ENCODE measurements at regions not wholly inside any gene's neighbourhood (a gene's known extent, or its start where the extent isn't known, plus 50 kb on each side); places are given as distances from the start of the nearest gene placed in this dataset.
"Not testable (repeated sequence)": the region's sequence is repeated elsewhere in the genome, so short reads cannot be mapped to it uniquely, and the experiment has no call there.

DNA sequence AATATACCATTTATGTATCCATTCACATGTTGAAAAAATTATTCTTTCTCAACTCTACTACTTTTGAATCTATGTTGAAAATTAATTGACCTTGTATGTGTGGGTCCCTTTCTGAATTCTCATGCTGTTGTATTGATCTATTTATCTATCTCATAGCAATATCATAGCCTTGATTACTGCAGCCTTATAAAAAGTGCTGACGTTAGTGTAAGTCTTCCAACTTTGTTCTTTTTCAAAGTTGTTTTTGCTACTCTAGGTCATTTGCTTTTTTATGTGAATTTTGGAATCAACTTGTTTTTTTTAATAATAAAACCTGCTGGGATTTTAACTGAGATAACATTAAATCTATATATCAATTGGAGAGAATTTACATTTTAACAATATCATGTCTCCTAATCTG, 52.2 kb upstream of the PAX3 start:
- DNase-seq (ENCODE audit: low read depth) = no peak

DNA sequence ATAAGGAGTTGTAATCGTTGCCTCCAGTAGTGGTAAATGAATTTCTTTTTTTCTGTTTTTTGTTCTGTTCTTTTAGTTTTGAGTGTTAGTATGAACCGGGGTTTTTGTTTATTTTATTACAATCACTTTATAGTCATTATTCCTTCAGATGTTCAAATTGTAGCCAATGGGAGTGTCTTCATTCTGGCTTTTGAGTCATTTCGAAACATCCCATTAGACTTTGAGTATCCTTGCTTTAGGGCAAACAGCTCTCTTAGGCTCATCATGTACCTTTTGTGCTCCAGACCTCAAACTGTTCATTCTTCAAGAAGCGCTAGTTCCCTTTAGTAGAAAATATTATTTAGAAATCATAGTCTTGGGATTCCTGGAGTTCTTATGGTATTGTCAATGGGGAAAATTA, 54.2 kb upstream of the PAX3 start:
- DNase-seq (ENCODE audit: low read depth) = no peak

DNA sequence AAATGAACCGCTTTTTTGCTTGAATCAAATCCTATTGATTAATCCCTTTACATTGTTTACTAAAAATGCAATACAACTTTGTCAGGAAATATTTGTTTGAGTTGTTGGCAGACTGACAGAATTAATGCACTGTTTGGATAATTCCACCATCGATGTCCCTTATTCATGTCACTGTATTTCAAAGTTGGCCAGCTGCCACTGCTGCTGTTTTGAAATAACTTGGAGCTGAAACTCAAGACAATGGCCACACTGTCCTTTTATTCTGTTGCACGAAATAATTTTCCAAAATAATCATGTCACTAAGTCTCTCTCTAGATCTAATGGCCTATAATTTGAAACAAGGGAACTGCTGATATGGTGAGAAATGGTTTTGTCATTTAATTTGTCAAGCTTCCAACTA, 55.2 kb upstream of the PAX3 start:
- no peak for DNase-seq (ENCODE audit: low read depth)

DNA sequence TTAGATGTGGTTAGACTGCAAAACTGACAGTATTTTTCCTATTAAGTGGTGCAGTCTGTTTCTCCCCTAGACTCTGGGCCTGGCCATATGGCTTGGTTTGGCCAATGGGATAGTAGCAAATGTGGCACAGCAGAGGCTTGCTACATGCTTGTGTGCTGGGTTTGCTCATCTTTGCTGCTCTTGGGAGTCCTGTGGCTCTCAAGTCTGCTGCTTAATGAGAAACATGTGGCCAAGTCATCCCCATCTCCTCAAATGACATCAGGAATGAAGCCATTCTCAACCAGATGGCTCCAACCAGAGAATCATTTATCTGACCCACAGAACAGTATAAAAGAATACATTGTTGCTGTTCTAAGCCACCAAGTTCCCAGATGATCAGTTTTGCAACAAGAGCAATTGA, 57.1 kb upstream of the PAX3 start:
- no peak for DNase-seq (ENCODE audit: low read depth)

DNA sequence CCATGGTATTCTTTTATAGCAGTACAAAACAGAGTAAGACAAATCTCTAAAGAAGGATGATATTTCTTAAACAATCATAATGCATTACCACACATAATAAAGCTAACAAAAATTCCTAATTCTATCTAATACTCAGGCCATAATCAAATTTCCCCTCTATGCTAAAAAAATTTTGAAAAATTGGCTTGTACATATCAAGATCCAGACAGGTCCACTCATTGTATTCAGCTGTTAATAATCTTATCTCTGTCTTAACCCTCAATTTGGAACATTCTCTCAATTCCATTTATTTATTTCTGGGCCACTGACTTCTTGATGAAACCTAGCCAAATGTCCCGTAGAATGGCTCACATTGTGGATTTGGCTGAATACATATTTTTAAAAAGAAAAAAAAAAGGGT, 59.1 kb upstream of the PAX3 start:
- no peak for DNase-seq (ENCODE audit: low read depth)

DNA sequence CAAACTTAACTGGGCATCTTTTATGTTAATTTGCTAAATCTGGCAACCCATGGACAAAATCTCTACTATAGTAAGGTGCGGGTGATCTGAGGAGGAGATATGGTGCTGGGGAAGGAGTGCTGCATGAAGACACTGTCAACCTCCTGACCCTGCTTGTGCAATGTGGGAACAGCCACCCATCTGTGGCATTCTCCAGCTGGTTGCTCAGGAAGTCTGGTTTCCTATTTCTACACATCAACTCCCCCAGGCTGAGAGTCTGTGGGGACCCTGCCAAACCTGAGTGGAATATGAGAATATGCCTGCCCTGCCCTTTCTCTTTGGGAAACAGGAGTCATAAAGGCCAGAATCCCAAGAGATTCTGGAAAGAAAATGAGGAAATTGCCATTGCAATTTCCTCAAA, 60.1 kb upstream of the PAX3 start:
- DNase-seq (ENCODE audit: low read depth) = peak; percentile 70

DNA sequence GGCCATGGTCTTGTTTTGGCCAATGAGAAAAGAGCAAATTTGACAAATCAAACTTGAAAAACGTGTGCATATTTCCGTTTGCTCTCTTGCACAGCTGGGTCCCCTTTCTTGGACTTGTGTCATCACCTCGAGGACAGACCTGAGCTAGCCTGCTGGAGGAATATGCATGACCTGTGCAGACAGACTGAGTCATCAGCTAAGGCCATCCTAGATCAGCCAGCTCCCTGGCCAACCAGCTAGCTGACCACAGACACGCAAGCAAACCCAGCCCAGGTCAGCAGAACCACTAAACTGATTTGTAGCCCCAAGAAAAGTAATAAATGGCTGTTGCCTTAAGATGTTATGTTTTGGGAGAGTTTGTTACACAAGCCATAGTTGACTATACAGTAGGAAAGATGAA, 61.3 kb upstream of the PAX3 start:
- peak; percentile 27 for DNase-seq (ENCODE audit: low read depth)

DNA sequence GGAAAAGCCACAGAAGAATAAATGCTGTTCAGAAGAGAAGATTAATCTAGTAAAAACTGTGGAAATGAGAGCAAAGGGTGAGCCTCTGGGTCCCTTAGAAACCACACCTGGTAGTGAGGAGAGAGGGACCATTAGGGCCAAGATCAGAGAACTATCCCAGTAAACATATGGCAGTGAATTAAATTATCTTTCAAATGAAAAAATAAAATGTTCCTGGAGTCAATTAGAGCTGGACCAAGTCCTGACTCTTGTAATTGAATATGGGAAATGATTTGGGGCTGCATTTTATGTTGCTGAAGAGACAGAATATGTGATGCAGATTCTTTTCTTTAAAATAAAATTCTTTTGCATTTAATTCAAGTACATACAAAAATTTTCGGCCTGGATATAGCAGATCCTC, 62.2 kb upstream of the PAX3 start:
- DNase-seq (ENCODE audit: low read depth) = no peak

DNA sequence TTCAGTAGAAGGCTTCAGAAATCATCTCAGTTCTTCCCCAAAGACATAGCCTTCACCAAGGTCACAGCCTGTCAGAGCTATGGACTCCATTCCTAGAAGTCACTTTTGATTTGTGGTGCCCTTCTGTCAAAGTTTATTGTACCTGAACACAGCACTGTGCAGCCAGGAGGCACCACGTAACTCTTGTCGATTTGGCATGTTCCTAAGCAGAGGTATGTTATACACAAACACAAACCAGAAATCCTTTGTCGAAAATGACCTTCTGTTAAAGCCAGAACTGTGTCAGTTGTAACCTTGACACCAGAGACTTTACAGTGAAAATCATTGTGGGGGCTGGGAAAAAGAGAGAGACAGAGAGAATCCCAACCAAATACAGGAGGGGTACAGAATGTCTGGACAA, 62.6 kb upstream of the SGPP2 start:
- no peak for DNase-seq (ENCODE audit: low read depth)

DNA sequence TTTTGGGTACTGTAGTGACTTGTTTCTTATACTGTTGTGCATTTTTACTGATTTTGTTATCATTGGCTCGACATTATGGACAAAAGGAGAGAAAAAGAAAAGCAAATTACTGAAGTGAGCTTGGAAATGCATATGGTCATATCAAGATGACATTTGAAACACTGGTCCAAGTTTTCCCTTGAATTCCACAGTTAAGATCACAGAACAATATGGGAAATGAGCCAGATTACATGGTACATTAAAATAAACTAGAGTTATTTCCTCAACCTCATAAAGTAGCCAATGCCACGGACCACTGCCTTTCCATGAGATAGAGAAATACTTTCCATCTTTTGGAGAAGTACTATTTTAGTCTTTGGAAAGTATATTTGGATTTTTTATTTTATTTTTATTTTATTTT, 62.0 kb upstream of the SGPP2 start:
- DNase-seq (ENCODE audit: low read depth) = no peak

DNA sequence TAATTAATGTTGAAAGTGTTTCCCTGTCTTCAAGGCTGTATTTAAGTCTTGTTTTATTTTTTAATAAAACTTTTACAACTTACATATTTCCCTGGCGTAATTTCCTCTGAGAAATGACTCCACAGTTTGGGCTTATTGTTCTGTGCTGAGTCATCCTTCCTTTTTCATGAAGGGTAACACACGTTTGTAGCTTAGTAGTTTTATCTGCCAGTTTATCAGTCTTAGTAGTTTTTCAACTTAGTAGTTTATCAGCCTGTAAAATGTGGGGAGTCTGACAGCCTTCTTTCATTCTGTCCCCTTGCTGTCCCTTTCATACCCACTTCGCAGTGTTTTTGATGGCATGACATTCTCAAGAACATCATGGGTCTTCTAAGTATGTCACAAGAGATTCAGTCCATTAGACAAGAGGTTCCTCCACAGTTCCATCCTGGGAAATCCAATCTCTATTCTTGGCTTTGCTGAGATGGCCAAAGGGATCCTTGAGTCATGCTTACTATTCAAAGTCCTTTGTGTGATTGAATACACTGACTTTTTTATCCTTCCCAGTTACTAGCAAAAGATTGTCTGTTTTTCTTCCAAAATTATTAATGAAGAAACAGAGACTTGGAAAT, 60.0 kb upstream of the SGPP2 start:
- peak; percentile 37 for DNase-seq (ENCODE audit: low read depth)

DNA sequence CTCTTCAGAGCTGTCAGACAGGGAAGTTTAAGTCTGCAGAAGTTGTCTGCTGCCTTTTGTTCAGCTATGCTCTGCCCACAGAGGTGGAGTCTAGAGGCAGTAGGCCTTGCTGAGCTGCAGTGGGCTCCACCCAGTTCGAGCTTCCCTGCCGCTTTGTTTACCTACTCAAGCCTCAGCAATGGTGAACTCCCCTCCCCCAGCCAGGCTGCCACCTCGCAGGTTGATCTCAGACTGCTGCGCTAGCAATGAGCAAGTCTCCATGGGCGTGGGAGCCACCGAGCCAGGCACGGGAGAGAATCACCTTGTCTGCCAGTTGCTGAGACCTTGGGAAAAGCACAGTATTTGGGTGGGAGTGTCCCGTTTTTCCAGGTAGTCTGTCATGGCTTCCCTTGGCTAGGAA, 56.1 kb upstream of the SGPP2 start:
- not testable (repeated sequence) for DNase-seq (ENCODE audit: low read depth)

DNA sequence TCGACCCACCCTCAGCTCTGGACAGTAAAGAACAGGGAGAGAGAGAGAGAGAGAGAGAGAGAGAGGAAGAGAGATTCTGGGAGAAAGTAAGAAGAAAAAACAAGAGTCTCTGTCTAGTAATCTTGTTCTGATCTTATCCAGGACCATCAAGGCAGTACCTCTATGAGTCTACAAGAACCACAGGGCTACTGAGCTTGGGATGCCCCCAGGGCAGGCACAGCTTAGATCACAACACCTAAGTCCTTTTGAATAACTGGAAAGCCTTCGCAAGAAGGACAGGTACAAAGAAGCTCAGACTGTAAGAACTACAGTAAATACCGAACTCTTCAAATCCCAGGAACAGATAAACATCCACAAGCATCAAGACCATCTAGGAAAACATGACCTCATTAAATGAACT, 51.4 kb upstream of the SGPP2 start:
- DNase-seq (ENCODE audit: low read depth) = no peak

Data from renal cortical epithelial cell (primary cell).